Mucosa of descending colon (tissue), 3 donors: ENCODE measurements at regions not wholly inside any gene's neighbourhood (a gene's known extent, or its start where the extent isn't known, plus 50 kb on each side); places are given as distances from the start of the nearest gene placed in this dataset.
A peak's percentile ranks its signal among the peaks of the same experiment; 100 is the strongest.

Experiments used
- ATAC-seq: fragments of 200-7000 bp; cut with Tn5 transposase; one replicate; pipeline ENCODE4 v1.9.1; 2020; ENCODE audit warnings: mild to moderate bottlenecking, moderate library complexity
- DNase-seq, 3 donors: peaks; one replicate each; pipeline ENCODE4 v3.0.0-alpha.2; 2020
- H3K36me3 ChIP-seq: fragments of 200-600 bp; one replicate; pipeline ENCODE4 v1.8.0; 2021; ENCODE audit warnings: low read depth, mild to moderate bottlenecking
- H3K4me1 ChIP-seq: fragments of 200-600 bp; one replicate; pipeline ENCODE4 v1.8.0; 2021; ENCODE audit warnings: low read depth, mild to moderate bottlenecking
- H3K4me3 ChIP-seq: fragments of 200-600 bp; one replicate; pipeline ENCODE4 v1.8.0; 2021; ENCODE audit warnings: mild to moderate bottlenecking
- H3K9me3 ChIP-seq: fragments of 200-600 bp; one replicate; pipeline ENCODE4 v1.8.0; 2021; ENCODE audit warnings: mild to moderate bottlenecking
- CTCF ChIP-seq: fragments of 200-600 bp; IDR thresholded peaks from one replicate; pipeline ENCODE4 v1.8.0; 2022; ENCODE audit warnings: antibody characterized with exemption, mild to moderate bottlenecking
- intact Hi-C, 2 donors: fragments of 100-400 bp; cut with DNase I in 1 of 2; cut with micrococcal nuclease in 1 of 2; formaldehyde crosslinking; loops; one replicate each; pipeline versions ENCODE4 v1.11.0 to v1.11.1; 2022; cut with DNase I, micrococcal nuclease
- donor health status: DM: no; HTN: no; CAD: no; lungs with moderate emphysema.
- donor health status: DM: no; HTN: no; CAD: no.
- donor health status: DM: no; HTN: yes; CAD: no.

GRCh38 chr18:42290318-42291307 lies 335.6 kb downstream of the PIK3C3 start:
- Histone ChIP-seq H3K4me1 (no peaks in the 10 kb centered on the region), H3K36me3 (no peaks in the 10 kb centered on the region), H3K9me3 (no peaks in the 10 kb centered on the region), H3K4me3 (no peak overlapping the region)
- ATAC-seq: no peak
- no peak for DNase-seq
- no peak for TF ChIP-seq CTCF
- intact Hi-C loops: no loop called here

- intact Hi-C loops: no loop called here
- H3K4me1 ChIP-seq: no peaks in the 10 kb centered on the region
- no peak for TF ChIP-seq CTCF
- H3K9me3 ChIP-seq: no peaks in the 10 kb centered on the region
- H3K4me3 ChIP-seq: no peak overlapping the region
- no peak for ATAC-seq
- no peak for DNase-seq
- H3K36me3 ChIP-seq: no peaks in the 10 kb centered on the region
Measured at GRCh38 chr18:42292654-42293053, 337.6 kb downstream of the PIK3C3 start.

GRCh38 chr18:42296192-42296591 lies 341.2 kb downstream of the PIK3C3 start:
- Histone ChIP-seq H3K4me1 (no peaks in the 10 kb centered on the region), H3K4me3 (no peak overlapping the region), H3K9me3 (no peaks in the 10 kb centered on the region), H3K36me3 (no peaks in the 10 kb centered on the region)
- no peak for TF ChIP-seq CTCF
- DNase-seq: no peak
- intact Hi-C loops: no loop called here
- no peak for ATAC-seq

GRCh38 chr18:42296723-42297122 lies 341.7 kb downstream of the PIK3C3 start:
- Histone ChIP-seq H3K36me3 (no peaks in the 10 kb centered on the region), H3K4me3 (no peak overlapping the region), H3K4me1 (no peaks in the 10 kb centered on the region), H3K9me3 (no peaks in the 10 kb centered on the region)
- no peak for DNase-seq
- TF ChIP-seq CTCF: no peak
- ATAC-seq: no peak
- intact Hi-C loops: no loop called here

- H3K4me3 ChIP-seq: no peak overlapping the region
- intact Hi-C loops: no loop called here
- no peaks in the 10 kb centered on the region for H3K9me3 ChIP-seq
- ATAC-seq (peak; percentile 78), DNase-seq (peak in 2 of 3 donors; percentile 67 to 85)
- TF ChIP-seq CTCF: peak; percentile 81
- no peaks in the 10 kb centered on the region for H3K4me1 ChIP-seq
- H3K36me3 ChIP-seq: no peaks in the 10 kb centered on the region
Measured at GRCh38 chr18:42298759-42299675, 344.0 kb downstream of the PIK3C3 start.
